ENCODE measurements at regions not wholly inside any gene's neighbourhood (a gene's known extent, or its start where the extent isn't known, plus 50 kb on each side); places are given as distances from the start of the nearest gene placed in this dataset.

- no peak for TF ChIP-seq POLR2A (IDR thresholded peaks at IDR 0.05)
- TF ChIP-seq, protein P1, sequence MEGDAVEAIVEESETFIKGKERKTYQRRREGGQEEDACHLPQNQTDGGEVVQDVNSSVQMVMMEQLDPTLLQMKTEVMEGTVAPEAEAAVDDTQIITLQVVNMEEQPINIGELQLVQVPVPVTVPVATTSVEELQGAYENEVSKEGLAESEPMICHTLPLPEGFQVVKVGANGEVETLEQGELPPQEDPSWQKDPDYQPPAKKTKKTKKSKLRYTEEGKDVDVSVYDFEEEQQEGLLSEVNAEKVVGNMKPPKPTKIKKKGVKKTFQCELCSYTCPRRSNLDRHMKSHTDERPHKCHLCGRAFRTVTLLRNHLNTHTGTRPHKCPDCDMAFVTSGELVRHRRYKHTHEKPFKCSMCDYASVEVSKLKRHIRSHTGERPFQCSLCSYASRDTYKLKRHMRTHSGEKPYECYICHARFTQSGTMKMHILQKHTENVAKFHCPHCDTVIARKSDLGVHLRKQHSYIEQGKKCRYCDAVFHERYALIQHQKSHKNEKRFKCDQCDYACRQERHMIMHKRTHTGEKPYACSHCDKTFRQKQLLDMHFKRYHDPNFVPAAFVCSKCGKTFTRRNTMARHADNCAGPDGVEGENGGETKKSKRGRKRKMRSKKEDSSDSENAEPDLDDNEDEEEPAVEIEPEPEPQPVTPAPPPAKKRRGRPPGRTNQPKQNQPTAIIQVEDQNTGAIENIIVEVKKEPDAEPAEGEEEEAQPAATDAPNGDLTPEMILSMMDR (IDR thresholded peaks at IDR 0.05), result no peak
These were observed 176.1 kb upstream of the MVB12B start for GRCh38 chr9:126150411-126151030.

Data from suprapubic skin (tissue), 3 donors.